Jurkat, Clone E6-1 (cell line): ENCODE measurements at regions not wholly inside any gene's neighbourhood (a gene's known extent, or its start where the extent isn't known, plus 50 kb on each side); places are given as distances from the start of the nearest gene placed in this dataset.

ENCODE experiments used
- DNase-seq: peaks from one replicate; pipeline ENCODE4 v3.0.0-alpha.2; 2011; ENCODE audit warnings: low read depth, low spot score
- H3K4me3 ChIP-seq: 2 replicates; pipeline ENCODE4 v1.5.1; 2011; ENCODE audit warnings: mild to moderate bottlenecking, low read length, control low read depth, moderate library complexity

- DNase-seq, result no peak
- no peak overlapping the region for H3K4me3 ChIP-seq
Observed at GRCh38 chr16:64589836-64590235, 532.0 kb downstream of the CDH11 start.

- no peak overlapping the region for H3K4me3 ChIP-seq
- DNase-seq, result no peak
Observed at GRCh38 chr16:64586781-64587180, 535.1 kb downstream of the CDH11 start.

- H3K4me3 ChIP-seq, result no peak overlapping the region
- DNase-seq, result no peak
Observed at GRCh38 chr16:64585367-64585766, 536.5 kb downstream of the CDH11 start.

GRCh38 chr16:64580558-64580957 is 541.3 kb downstream of the CDH11 start:
- H3K4me3 ChIP-seq, result no peak overlapping the region
- no peak for DNase-seq

GRCh38 chr16:64579712-64580111 is 542.2 kb downstream of the CDH11 start:
- DNase-seq, result no peak
- no peak overlapping the region for H3K4me3 ChIP-seq

- no peak overlapping the region for H3K4me3 ChIP-seq
- no peak for DNase-seq
Observed at GRCh38 chr16:64545768-64546167, 576.1 kb downstream of the CDH11 start.

- no peak overlapping the region for H3K4me3 ChIP-seq
- no peak for DNase-seq
Observed at GRCh38 chr16:64544859-64545258, 577.0 kb downstream of the CDH11 start.

- DNase-seq, result peak; percentile 20
Observed at GRCh38 chr16:64543441-64543840, 578.4 kb downstream of the CDH11 start.

GRCh38 chr16:64543031-64543430 is 578.8 kb downstream of the CDH11 start:
- DNase-seq, result no peak
- H3K4me3 ChIP-seq, result no peak overlapping the region

More at GRCh38 chr16:64543441-64543840, 578.4 kb downstream of the CDH11 start:
- H3K4me3 ChIP-seq, result no peak overlapping the region

- no peak for DNase-seq
- no peak overlapping the region for H3K4me3 ChIP-seq
Observed at GRCh38 chr16:64542152-64542551, 579.7 kb downstream of the CDH11 start.

- no peak overlapping the region for H3K4me3 ChIP-seq
- no peak for DNase-seq
Observed at GRCh38 chr16:64541621-64542020, 580.2 kb downstream of the CDH11 start.

GRCh38 chr16:64540434-64540833 is 581.4 kb downstream of the CDH11 start:
- no peak for DNase-seq
- H3K4me3 ChIP-seq, result no peak overlapping the region

GRCh38 chr16:64539811-64540371 is 582.0 kb downstream of the CDH11 start:
- no peak overlapping the region for H3K4me3 ChIP-seq
- DNase-seq, result no peak

GRCh38 chr16:64534180-64534780 is 587.6 kb downstream of the CDH11 start:
- no peak overlapping the region for H3K4me3 ChIP-seq
- DNase-seq, result no peak

- DNase-seq, result no peak
Observed at GRCh38 chr16:64532691-64533090, 589.2 kb downstream of the CDH11 start.

GRCh38 chr16:64532117-64532516 is 589.7 kb downstream of the CDH11 start:
- no peak overlapping the region for H3K4me3 ChIP-seq
- no peak for DNase-seq

More at GRCh38 chr16:64532691-64533090, 589.2 kb downstream of the CDH11 start:
- H3K4me3 ChIP-seq, result no peak overlapping the region

- no peak for DNase-seq
Observed at GRCh38 chr16:64531401-64531800, 590.5 kb downstream of the CDH11 start.

GRCh38 chr16:64522548-64522947 is 599.3 kb downstream of the CDH11 start:
- no peak for DNase-seq

More at GRCh38 chr16:64531401-64531800, 590.5 kb downstream of the CDH11 start:
- no peak overlapping the region for H3K4me3 ChIP-seq

GRCh38 chr16:64513871-64514270 is 608.0 kb downstream of the CDH11 start:
- no peak for DNase-seq
- H3K4me3 ChIP-seq, result no peak overlapping the region

More at GRCh38 chr16:64522548-64522947, 599.3 kb downstream of the CDH11 start:
- no peak overlapping the region for H3K4me3 ChIP-seq

GRCh38 chr16:64507240-64508024 is 614.4 kb downstream of the CDH11 start:
- no peak overlapping the region for H3K4me3 ChIP-seq
- no peak for DNase-seq
